AG04450 (cell line): ENCODE measurements at regions not wholly inside any gene's neighbourhood (a gene's known extent, or its start where the extent isn't known, plus 50 kb on each side); places are given as distances from the start of the nearest gene placed in this dataset.

Source experiments
- CTCF ChIA-PET: fragments of 300-600, 350-600 bp; formaldehyde crosslinking; extraction: SDS; loops from one replicate; lab custom pipeline; 2022; ENCODE audit warnings: antibody characterized with exemption, inconsistent platforms; lab: Charles Lee
- POLR2A ChIA-PET: fragments of 350-600 bp; formaldehyde crosslinking; extraction: SDS; loops from one replicate; lab custom pipeline; 2021; ENCODE audit warnings: antibody characterized with exemption, inconsistent platforms; lab: Yijun Ruan, JAX
- DNase-seq: peaks from one replicate; pipeline ENCODE4 v3.0.0-alpha.2; 2011; ENCODE audit warnings: low read depth, low spot score
- H3K27ac ChIP-seq: one replicate; pipeline ENCODE4 v1.5.1; 2012; ENCODE audit warnings: low read depth, low read length, control low read depth
- H3K27me3 ChIP-seq: one replicate; pipeline ENCODE4 v1.6.0; 2012; ENCODE audit warnings: low read length; ENCODE audit not compliant: control insufficient read depth, insufficient read depth
- H3K4me3 ChIP-seq: 2 replicates; pipeline ENCODE4 v1.5.1; 2011; ENCODE audit warnings: mild to moderate bottlenecking, low read depth, low read length, control low read depth
- H3K9me3 ChIP-seq: 2 replicates; pipeline ENCODE4 v1.5.1; 2012; ENCODE audit warnings: low read length; ENCODE audit not compliant: control insufficient read depth, insufficient read depth
- CTCF ChIP-seq: IDR thresholded peaks from 2 replicates; pipeline ENCODE4 v1.5.1; 2011; ENCODE audit warnings: low read depth, low read length, control low read depth, inconsistent platforms

GRCh38 chr3:5633960-5634359 is 446.5 kb downstream of the EDEM1 start:
- POLR2A ChIA-PET, result no interaction called here

GRCh38 chr3:5634411-5634810 is 446.9 kb downstream of the EDEM1 start:
- no peaks in the 10 kb centered on the region for H3K27me3 ChIP-seq
- ChIA-PET CTCF (no interaction called here), POLR2A (no interaction called here)
- no peak for DNase-seq
- no peak overlapping the region for H3K27ac ChIP-seq
- no peak overlapping the region for H3K4me3 ChIP-seq
- peaks cover 16% of the 10 kb centered on the region for H3K9me3 ChIP-seq
- TF ChIP-seq CTCF, result no peak

More at GRCh38 chr3:5633960-5634359, 446.5 kb downstream of the EDEM1 start:
- TF ChIP-seq CTCF, result no peak
- Histone ChIP-seq H3K4me3 (no peak overlapping the region), H3K9me3 (peaks cover 13% of the 10 kb centered on the region), H3K27ac (no peak overlapping the region), H3K27me3 (no peaks in the 10 kb centered on the region)
- DNase-seq, result no peak
- CTCF ChIA-PET, result no interaction called here

DNA sequence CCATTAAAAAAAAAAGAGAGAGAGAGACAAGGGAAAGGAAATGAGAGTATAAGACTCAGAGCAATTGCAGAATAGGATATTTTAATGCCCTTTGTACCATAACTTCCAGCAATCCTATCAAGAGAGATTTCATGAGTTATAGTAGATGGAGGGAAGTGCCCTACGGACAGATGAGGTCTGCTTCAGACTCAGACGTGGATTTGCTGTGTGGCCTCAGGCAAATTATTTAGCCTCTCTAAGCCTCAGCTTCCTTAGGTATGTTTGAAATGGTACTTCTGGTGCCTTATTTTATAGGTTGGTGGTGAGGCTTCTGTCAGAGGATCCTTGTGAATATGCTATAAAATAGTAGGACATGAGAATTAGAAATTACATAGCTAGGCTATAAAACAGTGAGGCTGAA is 448.2 kb downstream of the EDEM1 start:
- ChIA-PET CTCF (no interaction called here), POLR2A (no interaction called here)
- Histone ChIP-seq H3K9me3 (peaks cover 15% of the 10 kb centered on the region), H3K4me3 (no peak overlapping the region), H3K27me3 (no peaks in the 10 kb centered on the region), H3K27ac (no peak overlapping the region)
- DNase-seq, result no peak
- TF ChIP-seq CTCF, result no peak

DNA sequence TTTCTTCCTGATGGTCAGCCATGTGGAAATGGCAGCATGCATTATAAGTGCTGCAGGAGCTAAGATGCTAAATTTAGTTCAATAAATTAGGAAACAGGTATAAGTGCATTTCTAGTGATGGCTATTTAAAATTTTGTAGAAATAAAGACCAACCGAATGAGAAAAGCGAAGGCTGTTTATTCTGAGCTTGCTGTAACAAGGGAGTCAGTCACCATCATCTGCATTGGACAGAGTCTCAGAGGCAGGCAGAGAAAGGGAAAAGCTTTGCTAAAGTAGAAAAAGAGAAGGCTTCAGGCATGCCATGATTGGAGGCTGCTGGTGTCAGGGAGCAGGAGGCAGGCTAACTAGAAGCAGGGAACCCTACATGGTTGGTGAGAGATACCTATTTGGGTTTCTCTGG is 451.0 kb downstream of the EDEM1 start:
- peaks cover 15% of the 10 kb centered on the region for H3K9me3 ChIP-seq
- TF ChIP-seq CTCF, result no peak
- no peaks in the 10 kb centered on the region for H3K27me3 ChIP-seq
- ChIA-PET CTCF (no interaction called here), POLR2A (no interaction called here)
- no peak overlapping the region for H3K4me3 ChIP-seq
- H3K27ac ChIP-seq, result no peak overlapping the region
- no peak for DNase-seq

GRCh38 chr3:5644773-5645670 is 457.5 kb downstream of the EDEM1 start:
- no peak for DNase-seq
- H3K4me3 ChIP-seq, result no peak overlapping the region
- peaks cover 10% of the 10 kb centered on the region for H3K9me3 ChIP-seq
- no peaks in the 10 kb centered on the region for H3K27me3 ChIP-seq
- ChIA-PET CTCF (no interaction called here), POLR2A (no interaction called here)
- no peak overlapping the region for H3K27ac ChIP-seq
- TF ChIP-seq CTCF, result no peak
